HepG2 (cell line): ENCODE measurements at regions not wholly inside any gene's neighbourhood (a gene's known extent, or its start where the extent isn't known, plus 50 kb on each side); places are given as distances from the start of the nearest gene placed in this dataset.
A peak's percentile ranks its signal among the peaks of the same experiment; 100 is the strongest.

Experiments used
- ATAC-seq: fragments of 200-7000 bp; cut with Tn5 transposase; 3 replicates; pipeline ENCODE4 v1.9.1; 2020; ENCODE audit warnings: mild to moderate bottlenecking, moderate library complexity
- BruUV-seq: library from RNA; stranded (reverse); fragments of 400-500 nt; replicated peaks from 2 replicates; lab custom pipeline; 2021; lab: Mats Ljungman, UMichigan
- CTCF ChIA-PET: fragments of 300-600 bp; formaldehyde crosslinking; extraction: SDS; loops from one replicate; lab custom pipeline; 2021; ENCODE audit warnings: low total read pairs, inconsistent platforms, low intra/inter-chr PET ratio; lab: Yijun Ruan, JAX
- POLR2A ChIA-PET: fragments of 350-600 bp; sonication (Branson Sonifier 250); formaldehyde crosslinking; loops from one replicate; lab custom pipeline; 2020; ENCODE audit warnings: antibody characterized with exemption, inconsistent platforms; lab: Yijun Ruan, JAX
- DNase-seq: peaks from one replicate; pipeline ENCODE4 v3.0.0-alpha.2; 2015; ENCODE audit warnings: low spot score
- FAIRE-seq: peaks from 3 replicates; lab custom pipeline; 2011; peaks lifted over from hg19 to GRCh38; lab: Jason Lieb, UNC
- H2AFZ ChIP-seq: one replicate; pipeline ENCODE4 v1.6.1; 2011; ENCODE audit warnings: low read length, inconsistent platforms
- H3K27ac ChIP-seq: fragments of 300-600 bp; 3 replicates; pipeline ENCODE4 v1.8.0; 2011; ENCODE audit warnings: mixed run types, mild to moderate bottlenecking, mixed read lengths, low read length, inconsistent platforms; ENCODE audit not compliant: insufficient read depth; ENCODE audit errors: extremely low read length
- H3K27me3 ChIP-seq, 2 experiments: fragments of 200-600 bp in 1 of 2; 2 replicates in 1 of 2; 3 replicates in 1 of 2; pipeline versions ENCODE4 v1.6.0 to v1.8.0; 2011; ENCODE audit warnings: low read length in 2 of 2, mild to moderate bottlenecking in 2 of 2, moderate library complexity in 2 of 2, inconsistent platforms in 1 of 2; ENCODE audit not compliant: insufficient read depth in 2 of 2, control insufficient read depth in 1 of 2
- H3K36me3 ChIP-seq, 2 experiments: fragments of 200-600 bp in 1 of 2; replicated peaks in 1 of 2; 2 replicates in 1 of 2; 3 replicates in 1 of 2; pipeline versions ENCODE4 v1.5.1 to v1.8.0; 2011; ENCODE audit warnings: low read length in 2 of 2, inconsistent platforms in 1 of 2; ENCODE audit not compliant: insufficient read depth in 2 of 2, control insufficient read depth in 1 of 2
- H3K4me1 ChIP-seq: 2 replicates; pipeline ENCODE4 v1.5.1; 2012; ENCODE audit warnings: low read length, inconsistent platforms; ENCODE audit not compliant: insufficient read depth
- H3K4me2 ChIP-seq: 2 replicates; pipeline ENCODE4 v1.6.0; 2011; ENCODE audit warnings: low read depth, low read length, inconsistent platforms
- H3K4me3 ChIP-seq, 3 experiments: fragments of 200-600 bp in 1 of 3; sonication (generic), shearing (Covaris generic) in 1 of 3; replicated peaks in 1 of 3; 2 replicates each; pipeline ENCODE4 v1.5.1; 2011 to 2016; ENCODE audit warnings: low read length in 3 of 3, inconsistent platforms in 2 of 3, low read depth in 2 of 3, mild to moderate bottlenecking in 2 of 3, control low read depth in 1 of 3, mixed read lengths in 1 of 3; ENCODE audit not compliant: insufficient read depth in 1 of 3
- H3K79me2 ChIP-seq: one replicate; pipeline ENCODE4 v1.6.1; 2011; ENCODE audit warnings: low read length, inconsistent platforms; ENCODE audit not compliant: insufficient read depth
- H3K9ac ChIP-seq: 2 replicates; pipeline ENCODE4 v1.6.0; 2011; ENCODE audit warnings: mild to moderate bottlenecking, low read depth, low read length, inconsistent platforms; ENCODE audit not compliant: insufficient read depth
- H3K9me3 ChIP-seq: 2 replicates; pipeline ENCODE4 v1.5.1; 2012; ENCODE audit warnings: mild to moderate bottlenecking, low read length
- H4K20me1 ChIP-seq: 2 replicates; pipeline ENCODE4 v1.6.0; 2011; ENCODE audit warnings: inconsistent platforms, mild to moderate bottlenecking, low read length, moderate library complexity; ENCODE audit not compliant: insufficient read depth
- CEBPG ChIP-seq: IDR thresholded peaks from 2 replicates; pipeline ENCODE4 v1.6.1; 2016
- DNMT1 ChIP-seq: sonication (generic); formaldehyde crosslinking; IDR thresholded peaks from 2 replicates; pipeline ENCODE4 v1.5.1; 2020; ENCODE audit warnings: mild to moderate bottlenecking, missing genetic modification reagents
- HBP1 ChIP-seq: IDR thresholded peaks from 2 replicates; pipeline ENCODE4 v1.6.1; 2016; ENCODE audit warnings: low read depth, control low read depth
- MAFF ChIP-seq: IDR thresholded peaks from 2 replicates; pipeline ENCODE4 v1.6.1; 2011; ENCODE audit warnings: low read depth, low read length, improper control_type of control experiment
- MAFK ChIP-seq, 2 experiments: IDR thresholded peaks in 1 of 2; conservative IDR thresholded peaks in 1 of 2; 2 replicates each; pipeline ENCODE4 v1.6.1; 2011; ENCODE audit warnings: improper control_type of control experiment in 2 of 2, low read length in 2 of 2
- MATR3 ChIP-seq: sonication (generic); formaldehyde crosslinking; IDR thresholded peaks from 2 replicates; pipeline ENCODE4 v1.4.0; 2020; ENCODE audit warnings: missing genetic modification reagents
- SNAI1 ChIP-seq: sonication (generic); formaldehyde crosslinking; IDR thresholded peaks from 2 replicates; pipeline ENCODE4 v1.5.0; 2020; ENCODE audit warnings: mild to moderate bottlenecking, missing genetic modification reagents, borderline replicate concordance
- ZFP36L1 ChIP-seq: sonication (generic); formaldehyde crosslinking; IDR thresholded peaks from 2 replicates; pipeline ENCODE4 v1.8.0; 2022; ENCODE audit warnings: mild to moderate bottlenecking, missing genetic modification reagents, moderate library complexity
- ZNF589 ChIP-seq: sonication (generic); formaldehyde crosslinking; conservative IDR thresholded peaks from 2 replicates; pipeline ENCODE4 v1.8.0; 2022; ENCODE audit warnings: mild to moderate bottlenecking, moderate library complexity, missing genetic modification reagents
- ZNF790 ChIP-seq: sonication (generic); formaldehyde crosslinking; IDR thresholded peaks from 2 replicates; pipeline ENCODE4 v1.8.0; 2022; ENCODE audit warnings: missing genetic modification reagents, mild to moderate bottlenecking, borderline replicate concordance
- ZSCAN9 ChIP-seq: IDR thresholded peaks from 2 replicates; pipeline ENCODE4 v1.6.1; 2016; ENCODE audit warnings: borderline replicate concordance
- WGBS: methylation state at CpG from one replicate; pipeline ENCODE4 v1.1.6; 2017; ENCODE audit warnings: low lambda C conversion rate; 5-methylcytosine and 5-hydroxymethylcytosine counted together
- in situ Hi-C: cut with HindIII; loops from 2 replicates; pipeline ENCODE4 v1.10.0; 2017; ENCODE audit warnings: low pct_unique_long_range_greater_than_20kb; ENCODE audit not compliant: extremely low pct_ligation_motif_present
- intact Hi-C: fragments of 100-400 bp; cut with micrococcal nuclease; formaldehyde crosslinking; loops from one replicate; pipeline ENCODE4 v1.10.0; 2022; ENCODE audit not compliant: unreplicated experiment
- TF ChIP-seq, protein P1 (sequence below): sonication (generic); formaldehyde crosslinking; IDR thresholded peaks from 2 replicates; pipeline ENCODE4 v1.4.0; 2020; ENCODE audit warnings: low read depth, mild to moderate bottlenecking, missing genetic modification reagents
- TF ChIP-seq, protein P2 (sequence below): IDR thresholded peaks from 2 replicates; pipeline ENCODE4 v1.6.1; 2016; ENCODE audit warnings: control low read depth

- in situ Hi-C loops, result no loop called here
- H2AFZ ChIP-seq, result no peak overlapping the region
- ChIA-PET POLR2A (no interaction called here), CTCF (no interaction called here)
- BruUV-seq, result no TSS peak
- 2% methylated on average over 2 of the region's 2 CpGs for WGBS
- no peak overlapping the region for H3K4me3 ChIP-seq
- TF ChIP-seq MAFK (conservative IDR thresholded peaks at IDR 0.05 in 1 of 2, IDR thresholded peaks at IDR 0.05 in 1 of 2; ENCODE audit: low read length in 2 of 2), result peak; percentile 75 to 86
- peak; percentile 83 for TF ChIP-seq MAFF
- TF ChIP-seq ZSCAN9 (CRISPR knock-in tag), result no peak
- intact Hi-C loops, result no loop called here
- H3K36me3 ChIP-seq, result no peaks in the 10 kb centered on the region
- H3K9me3 ChIP-seq, result peaks cover 17% of the 10 kb centered on the region; the same call in 1 of the 2 replicates
- no peak for FAIRE-seq
- no peak for DNase-seq
- no peaks in the 10 kb centered on the region for H3K27me3 ChIP-seq
- no peak overlapping the region for H3K4me2 ChIP-seq
- no peak overlapping the region for H3K27ac ChIP-seq
- H3K79me2 ChIP-seq, result no peaks in the 10 kb centered on the region
- no peaks in the 10 kb centered on the region for H3K4me1 ChIP-seq
- no peaks in the 10 kb centered on the region for H4K20me1 ChIP-seq
- ATAC-seq, result no peak
- no peak overlapping the region for H3K9ac ChIP-seq
Measured at GRCh38 chr12:73841963-73842362, 695.7 kb upstream of the ATXN7L3B start.

- H3K36me3 ChIP-seq, result no peaks in the 10 kb centered on the region
- WGBS, result 0% methylated on average over 2 of the region's 2 CpGs
- no peak overlapping the region for H3K27ac ChIP-seq
- no peak overlapping the region for H2AFZ ChIP-seq
- no peak overlapping the region for H3K4me2 ChIP-seq
- FAIRE-seq, result no peak
- no peaks in the 10 kb centered on the region for H3K79me2 ChIP-seq
- no peak for ATAC-seq
- H3K9me3 ChIP-seq, result peaks cover 38% of the 10 kb centered on the region
- ChIA-PET POLR2A (no interaction called here), CTCF (no interaction called here)
- TF ChIP-seq SNAI1 (CRISPR knock-in tag) (no peak), ZNF589 (CRISPR knock-in tag) (no peak), ZFP36L1 (no peak), HBP1 (CRISPR knock-in tag) (no peak), MATR3 (CRISPR knock-in tag) (no peak), CEBPG (CRISPR knock-in tag) (no peak), DNMT1 (CRISPR knock-in tag) (no peak), ZNF790 (CRISPR knock-in tag) (no peak)
- TF ChIP-seq, protein P1, sequence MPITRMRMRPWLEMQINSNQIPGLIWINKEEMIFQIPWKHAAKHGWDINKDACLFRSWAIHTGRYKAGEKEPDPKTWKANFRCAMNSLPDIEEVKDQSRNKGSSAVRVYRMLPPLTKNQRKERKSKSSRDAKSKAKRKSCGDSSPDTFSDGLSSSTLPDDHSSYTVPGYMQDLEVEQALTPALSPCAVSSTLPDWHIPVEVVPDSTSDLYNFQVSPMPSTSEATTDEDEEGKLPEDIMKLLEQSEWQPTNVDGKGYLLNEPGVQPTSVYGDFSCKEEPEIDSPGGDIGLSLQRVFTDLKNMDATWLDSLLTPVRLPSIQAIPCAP (CRISPR knock-in tag), result no peak
- TF ChIP-seq, protein P2, sequence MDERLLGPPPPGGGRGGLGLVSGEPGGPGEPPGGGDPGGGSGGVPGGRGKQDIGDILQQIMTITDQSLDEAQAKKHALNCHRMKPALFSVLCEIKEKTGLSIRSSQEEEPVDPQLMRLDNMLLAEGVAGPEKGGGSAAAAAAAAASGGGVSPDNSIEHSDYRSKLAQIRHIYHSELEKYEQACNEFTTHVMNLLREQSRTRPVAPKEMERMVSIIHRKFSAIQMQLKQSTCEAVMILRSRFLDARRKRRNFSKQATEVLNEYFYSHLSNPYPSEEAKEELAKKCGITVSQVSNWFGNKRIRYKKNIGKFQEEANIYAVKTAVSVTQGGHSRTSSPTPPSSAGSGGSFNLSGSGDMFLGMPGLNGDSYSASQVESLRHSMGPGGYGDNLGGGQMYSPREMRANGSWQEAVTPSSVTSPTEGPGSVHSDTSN, result no peak
- no peaks in the 10 kb centered on the region for H3K4me1 ChIP-seq
- no peak overlapping the region for H3K9ac ChIP-seq
- in situ Hi-C loops (no loop called here), intact Hi-C loops (no loop called here)
- DNase-seq, result no peak
- no peak overlapping the region for H3K4me3 ChIP-seq
- no peaks in the 10 kb centered on the region for H4K20me1 ChIP-seq
- BruUV-seq, result no TSS peak
- H3K27me3 ChIP-seq, result no peaks in the 10 kb centered on the region
Measured at GRCh38 chr12:73863546-73863945, 674.1 kb upstream of the ATXN7L3B start.
